Activated CD4-positive, CD25-positive, alpha-beta regulatory T cell treated with anti-CD3 and anti-CD28 coated beads, Interleukin-2, amount 50 U/mL, for 16 hours (primary cell): ENCODE measurements at regions not wholly inside any gene's neighbourhood (a gene's known extent, or its start where the extent isn't known, plus 50 kb on each side); places are given as distances from the start of the nearest gene placed in this dataset.
A peak's percentile ranks its signal among the peaks of the same experiment; 100 is the strongest.

ENCODE experiments used
- DNase-seq: peaks from one replicate; pipeline ENCODE4 v3.0.0-alpha.2; 2020; ENCODE audit warnings: low read depth, low spot score

- no peak for DNase-seq
These were observed 140.8 kb upstream of the PJA1 start for GRCh38 chrX:69306063-69306404.

GRCh38 chrX:69305333-69306062 is 140.2 kb upstream of the PJA1 start:
- no peak for DNase-seq

GRCh38 chrX:69303231-69303630 is 138.0 kb upstream of the PJA1 start:
- no peak for DNase-seq

- DNase-seq: no peak
These were observed 134.9 kb upstream of the PJA1 start for GRCh38 chrX:69299951-69300714.

- no peak for DNase-seq
These were observed 134.0 kb upstream of the PJA1 start for GRCh38 chrX:69299285-69299684.

GRCh38 chrX:69298466-69299140 is 133.3 kb upstream of the PJA1 start:
- DNase-seq: no peak

- DNase-seq: no peak
These were observed 132.3 kb upstream of the PJA1 start for GRCh38 chrX:69297506-69297905.

- DNase-seq: no peak
These were observed 128.7 kb upstream of the PJA1 start for GRCh38 chrX:69293776-69294601.

- DNase-seq: no peak
These were observed 125.9 kb upstream of the PJA1 start for GRCh38 chrX:69291116-69291515.

GRCh38 chrX:69290292-69290691 is 125.0 kb upstream of the PJA1 start:
- no peak for DNase-seq

- DNase-seq: no peak
These were observed 124.5 kb upstream of the PJA1 start for GRCh38 chrX:69289793-69290123.

- DNase-seq: no peak
These were observed 124.0 kb upstream of the PJA1 start for GRCh38 chrX:69289046-69289792.

- DNase-seq: no peak
These were observed 121.8 kb upstream of the PJA1 start for GRCh38 chrX:69287095-69287494.

GRCh38 chrX:69286565-69286906 is 121.3 kb upstream of the PJA1 start:
- DNase-seq: no peak

- peak; percentile 9 for DNase-seq
These were observed 120.8 kb upstream of the PJA1 start for GRCh38 chrX:69285881-69286564.

- DNase-seq: no peak
These were observed 120.2 kb upstream of the PJA1 start for GRCh38 chrX:69285401-69285877.

GRCh38 chrX:69284491-69284890 is 119.2 kb upstream of the PJA1 start:
- no peak for DNase-seq

- no peak for DNase-seq
These were observed 117.8 kb upstream of the PJA1 start for GRCh38 chrX:69282893-69283690.

GRCh38 chrX:69280933-69281332 is 115.7 kb upstream of the PJA1 start:
- no peak for DNase-seq

GRCh38 chrX:69279234-69279633 is 114.0 kb upstream of the PJA1 start:
- no peak for DNase-seq
